ENCODE measurements at regions not wholly inside any gene's neighbourhood (a gene's known extent, or its start where the extent isn't known, plus 50 kb on each side); places are given as distances from the start of the nearest gene placed in this dataset.

- no peaks in the 10 kb centered on the region for H3K9me2 ChIP-seq (replicated peaks; ENCODE audit: insufficient read depth, low read length)
- H3K36me3 ChIP-seq (replicated peaks; ENCODE audit: insufficient read depth, low read length) = no peaks in the 10 kb centered on the region
- no peaks in the 10 kb centered on the region for H3K4me1 ChIP-seq (ENCODE audit: low read length)
- no peaks in the 10 kb centered on the region for H4K20me1 ChIP-seq (ENCODE audit: insufficient read depth, low read length)
- no peak overlapping the region for H3K9ac ChIP-seq (ENCODE audit: low read length)
- no peak for DNase-seq
- H2AFZ ChIP-seq (ENCODE audit: low read length) = no peak overlapping the region
- H3K9me3 ChIP-seq (replicated peaks; ENCODE audit: insufficient read depth, low read length) = no peaks in the 10 kb centered on the region
- H3F3A ChIP-seq (ENCODE audit: insufficient read depth, low read length) = no peaks in the 10 kb centered on the region
- no peak overlapping the region for H3K4me3 ChIP-seq (ENCODE audit: low read length)
- peaks cover 6% of the 10 kb centered on the region; the same call in 1 of the 2 replicates for H3K79me2 ChIP-seq (ENCODE audit: low read length)
- no peaks in the 10 kb centered on the region for H3K27me3 ChIP-seq (replicated peaks; ENCODE audit: insufficient read depth, low read length)
- no peak for TF ChIP-seq EZH2 (optimal IDR thresholded peaks at IDR 0.05; ENCODE audit: low read depth, low read length)
- TF ChIP-seq, protein P1, sequence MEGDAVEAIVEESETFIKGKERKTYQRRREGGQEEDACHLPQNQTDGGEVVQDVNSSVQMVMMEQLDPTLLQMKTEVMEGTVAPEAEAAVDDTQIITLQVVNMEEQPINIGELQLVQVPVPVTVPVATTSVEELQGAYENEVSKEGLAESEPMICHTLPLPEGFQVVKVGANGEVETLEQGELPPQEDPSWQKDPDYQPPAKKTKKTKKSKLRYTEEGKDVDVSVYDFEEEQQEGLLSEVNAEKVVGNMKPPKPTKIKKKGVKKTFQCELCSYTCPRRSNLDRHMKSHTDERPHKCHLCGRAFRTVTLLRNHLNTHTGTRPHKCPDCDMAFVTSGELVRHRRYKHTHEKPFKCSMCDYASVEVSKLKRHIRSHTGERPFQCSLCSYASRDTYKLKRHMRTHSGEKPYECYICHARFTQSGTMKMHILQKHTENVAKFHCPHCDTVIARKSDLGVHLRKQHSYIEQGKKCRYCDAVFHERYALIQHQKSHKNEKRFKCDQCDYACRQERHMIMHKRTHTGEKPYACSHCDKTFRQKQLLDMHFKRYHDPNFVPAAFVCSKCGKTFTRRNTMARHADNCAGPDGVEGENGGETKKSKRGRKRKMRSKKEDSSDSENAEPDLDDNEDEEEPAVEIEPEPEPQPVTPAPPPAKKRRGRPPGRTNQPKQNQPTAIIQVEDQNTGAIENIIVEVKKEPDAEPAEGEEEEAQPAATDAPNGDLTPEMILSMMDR (IDR thresholded peaks at IDR 0.05; ENCODE audit: low read length) = no peak
- TF ChIP-seq EZH2phosphoT487 (IDR thresholded peaks at IDR 0.05; ENCODE audit: low read length) = no peak
- H3K27ac ChIP-seq (ENCODE audit: low read length) = no peak overlapping the region
- no peak overlapping the region for H3K4me2 ChIP-seq (ENCODE audit: low read depth, low read length)
Measured at GRCh38 chr3:56894881-56895431, 93.2 kb upstream of the ARHGEF3 start.

- Histone ChIP-seq H4K20me1 (ENCODE audit: insufficient read depth, low read length) (no peaks in the 10 kb centered on the region), H3K79me2 (ENCODE audit: low read length) (0 out of 2 replicates have a peak, but pooled peaks cover 3% of the 10 kb centered on the region), H3F3A (ENCODE audit: insufficient read depth, low read length) (no peaks in the 10 kb centered on the region), H3K9ac (ENCODE audit: low read length) (no peak overlapping the region), H3K9me2 (replicated peaks; ENCODE audit: insufficient read depth, low read length) (no peaks in the 10 kb centered on the region), H3K27ac (ENCODE audit: low read length) (no peak overlapping the region), H3K4me3 (ENCODE audit: low read length) (no peak overlapping the region), H2AFZ (ENCODE audit: low read length) (no peak overlapping the region), H3K9me3 (replicated peaks; ENCODE audit: insufficient read depth, low read length) (no peaks in the 10 kb centered on the region), H3K4me1 (ENCODE audit: low read length) (no peaks in the 10 kb centered on the region), H3K4me2 (ENCODE audit: low read depth, low read length) (no peak overlapping the region), H3K36me3 (replicated peaks; ENCODE audit: insufficient read depth, low read length) (no peaks in the 10 kb centered on the region), H3K27me3 (replicated peaks; ENCODE audit: insufficient read depth, low read length) (no peaks in the 10 kb centered on the region)
- TF ChIP-seq, protein P1 (IDR thresholded peaks at IDR 0.05; ENCODE audit: low read length) = no peak
- TF ChIP-seq EZH2phosphoT487 (IDR thresholded peaks at IDR 0.05; ENCODE audit: low read length) (no peak), EZH2 (optimal IDR thresholded peaks at IDR 0.05; ENCODE audit: low read depth, low read length) (no peak)
- DNase-seq = no peak
Measured at GRCh38 chr3:56890448-56891091, 88.8 kb upstream of the ARHGEF3 start.

- Histone ChIP-seq H3K27me3 (replicated peaks; ENCODE audit: insufficient read depth, low read length) (no peaks in the 10 kb centered on the region), H3K27ac (ENCODE audit: low read length) (no peak overlapping the region), H3F3A (ENCODE audit: insufficient read depth, low read length) (no peaks in the 10 kb centered on the region), H3K9me2 (replicated peaks; ENCODE audit: insufficient read depth, low read length) (no peaks in the 10 kb centered on the region), H4K20me1 (ENCODE audit: insufficient read depth, low read length) (no peaks in the 10 kb centered on the region), H3K4me2 (ENCODE audit: low read depth, low read length) (no peak overlapping the region), H3K79me2 (ENCODE audit: low read length) (0 out of 2 replicates have a peak, but pooled peaks cover 3% of the 10 kb centered on the region), H3K4me1 (ENCODE audit: low read length) (no peaks in the 10 kb centered on the region), H2AFZ (ENCODE audit: low read length) (no peak overlapping the region), H3K36me3 (replicated peaks; ENCODE audit: insufficient read depth, low read length) (no peaks in the 10 kb centered on the region), H3K9me3 (replicated peaks; ENCODE audit: insufficient read depth, low read length) (no peaks in the 10 kb centered on the region), H3K9ac (ENCODE audit: low read length) (no peak overlapping the region), H3K4me3 (ENCODE audit: low read length) (no peak overlapping the region)
- no peak for DNase-seq
- TF ChIP-seq EZH2 (optimal IDR thresholded peaks at IDR 0.05; ENCODE audit: low read depth, low read length) = no peak
- TF ChIP-seq, protein P1 (IDR thresholded peaks at IDR 0.05; ENCODE audit: low read length) = no peak
- TF ChIP-seq EZH2phosphoT487 (IDR thresholded peaks at IDR 0.05; ENCODE audit: low read length) = no peak
Measured at GRCh38 chr3:56889131-56889530, 87.4 kb upstream of the ARHGEF3 start.

All from MM.1S (cell line).